ENCODE measurements at regions not wholly inside any gene's neighbourhood (a gene's known extent, or its start where the extent isn't known, plus 50 kb on each side); places are given as distances from the start of the nearest gene placed in this dataset.
"Not testable (repeated sequence)": the region's sequence is repeated elsewhere in the genome, so short reads cannot be mapped to it uniquely, and the experiment has no call there.

GRCh38 chr10:33056828-33057596 is 99.0 kb upstream of the ITGB1 start:
- no peak overlapping the region for H3K4me2 ChIP-seq

GRCh38 chr10:33055625-33056024 is 97.6 kb upstream of the ITGB1 start:
- Histone ChIP-seq H3K4me3 (no peak overlapping the region), H3K36me3 (no peaks in the 10 kb centered on the region), H3K27ac (no peak overlapping the region), H4K20me1 (no peaks in the 10 kb centered on the region), H3K9me3 (peaks cover under 1% of the 10 kb centered on the region; the same call in 1 of the 2 replicates), H3K27me3 (no peaks in the 10 kb centered on the region), H3K4me2 (no peak overlapping the region), H3K9ac (no peak overlapping the region), H3K4me1 (no peaks in the 10 kb centered on the region)
- no peak for TF ChIP-seq Cebpa-rat (IDR thresholded peaks at IDR 0.05)

More at GRCh38 chr10:33056828-33057596, 99.0 kb upstream of the ITGB1 start:
- no peaks in the 10 kb centered on the region for H3K9me3 ChIP-seq
- no peaks in the 10 kb centered on the region for H3K36me3 ChIP-seq
- H3K27me3 ChIP-seq, result no peaks in the 10 kb centered on the region
- no peak overlapping the region for H3K9ac ChIP-seq
- no peak overlapping the region for H3K27ac ChIP-seq
- TF ChIP-seq Cebpa-rat (IDR thresholded peaks at IDR 0.05), result no peak
- no peaks in the 10 kb centered on the region for H4K20me1 ChIP-seq
- H3K4me3 ChIP-seq, result no peak overlapping the region
- H3K4me1 ChIP-seq, result no peaks in the 10 kb centered on the region

GRCh38 chr10:33052915-33053810 is 95.1 kb upstream of the ITGB1 start:
- Histone ChIP-seq H3K4me3 (no peak overlapping the region), H3K4me2 (no peak overlapping the region)

GRCh38 chr10:33052263-33052875 is 94.3 kb upstream of the ITGB1 start:
- no peaks in the 10 kb centered on the region for H3K36me3 ChIP-seq
- H4K20me1 ChIP-seq, result no peaks in the 10 kb centered on the region
- no peak for TF ChIP-seq Cebpa-rat (IDR thresholded peaks at IDR 0.05)
- H3K4me2 ChIP-seq, result no peak overlapping the region
- no peak overlapping the region for H3K27ac ChIP-seq
- H3K4me1 ChIP-seq, result no peaks in the 10 kb centered on the region
- H3K4me3 ChIP-seq, result no peak overlapping the region
- no peaks in the 10 kb centered on the region for H3K27me3 ChIP-seq
- peaks cover 9% of the 10 kb centered on the region; the same call in 1 of the 2 replicates for H3K9me3 ChIP-seq
- H3K9ac ChIP-seq, result no peak overlapping the region

More at GRCh38 chr10:33052915-33053810, 95.1 kb upstream of the ITGB1 start:
- H3K27ac ChIP-seq, result no peak overlapping the region
- TF ChIP-seq Cebpa-rat (IDR thresholded peaks at IDR 0.05), result no peak
- no peak overlapping the region for H3K9ac ChIP-seq
- H3K9me3 ChIP-seq, result peaks cover 9% of the 10 kb centered on the region; the same call in 1 of the 2 replicates
- H3K4me1 ChIP-seq, result no peaks in the 10 kb centered on the region
- H3K36me3 ChIP-seq, result no peaks in the 10 kb centered on the region
- H3K27me3 ChIP-seq, result no peaks in the 10 kb centered on the region
- no peaks in the 10 kb centered on the region for H4K20me1 ChIP-seq

GRCh38 chr10:33049963-33050920 is 92.2 kb upstream of the ITGB1 start:
- not testable (repeated sequence) for H3K9me3 ChIP-seq, H3K4me2 ChIP-seq, H3K9ac ChIP-seq, H4K20me1 ChIP-seq, H3K27ac ChIP-seq, H3K27me3 ChIP-seq, H3K4me3 ChIP-seq, H3K36me3 ChIP-seq, H3K4me1 ChIP-seq

- TF ChIP-seq Cebpa-rat (IDR thresholded peaks at IDR 0.05), result no peak
- H3K27ac ChIP-seq, result no peak overlapping the region
- no peak overlapping the region for H3K4me2 ChIP-seq
These were observed 90.2 kb upstream of the ITGB1 start for GRCh38 chr10:33048223-33048622.

GRCh38 chr10:33047655-33048054 is 89.6 kb upstream of the ITGB1 start:
- H4K20me1 ChIP-seq, result no peaks in the 10 kb centered on the region
- no peak overlapping the region for H3K4me2 ChIP-seq
- H3K27ac ChIP-seq, result no peak overlapping the region
- H3K9ac ChIP-seq, result no peak overlapping the region
- H3K9me3 ChIP-seq, result peaks cover 9% of the 10 kb centered on the region; the same call in 1 of the 2 replicates
- H3K4me3 ChIP-seq, result no peak overlapping the region
- H3K27me3 ChIP-seq, result no peaks in the 10 kb centered on the region
- no peaks in the 10 kb centered on the region for H3K4me1 ChIP-seq
- no peak for TF ChIP-seq Cebpa-rat (IDR thresholded peaks at IDR 0.05)
- H3K36me3 ChIP-seq, result no peaks in the 10 kb centered on the region

More at GRCh38 chr10:33048223-33048622, 90.2 kb upstream of the ITGB1 start:
- no peaks in the 10 kb centered on the region for H3K36me3 ChIP-seq
- H3K4me3 ChIP-seq, result no peak overlapping the region
- peaks cover 9% of the 10 kb centered on the region; the same call in 1 of the 2 replicates for H3K9me3 ChIP-seq
- H3K9ac ChIP-seq, result no peak overlapping the region
- no peaks in the 10 kb centered on the region for H3K4me1 ChIP-seq
- H4K20me1 ChIP-seq, result no peaks in the 10 kb centered on the region
- no peaks in the 10 kb centered on the region for H3K27me3 ChIP-seq

GRCh38 chr10:33046792-33047191 is 88.8 kb upstream of the ITGB1 start:
- Histone ChIP-seq H3K4me3 (no peak overlapping the region), H3K4me2 (no peak overlapping the region), H4K20me1 (no peaks in the 10 kb centered on the region), H3K4me1 (no peaks in the 10 kb centered on the region), H3K27me3 (no peaks in the 10 kb centered on the region), H3K9ac (no peak overlapping the region), H3K36me3 (no peaks in the 10 kb centered on the region), H3K27ac (no peak overlapping the region), H3K9me3 (peaks cover 9% of the 10 kb centered on the region; the same call in 1 of the 2 replicates)
- no peak for TF ChIP-seq Cebpa-rat (IDR thresholded peaks at IDR 0.05)

- no peaks in the 10 kb centered on the region for H4K20me1 ChIP-seq
- no peaks in the 10 kb centered on the region for H3K27me3 ChIP-seq
- no peaks in the 10 kb centered on the region for H3K36me3 ChIP-seq
- H3K4me3 ChIP-seq, result no peak overlapping the region
- H3K4me1 ChIP-seq, result no peaks in the 10 kb centered on the region
- H3K9me3 ChIP-seq, result peaks cover 6% of the 10 kb centered on the region; the same call in 1 of the 2 replicates
- H3K9ac ChIP-seq, result no peak overlapping the region
- TF ChIP-seq Cebpa-rat (IDR thresholded peaks at IDR 0.05), result no peak
- H3K27ac ChIP-seq, result no peak overlapping the region
- H3K4me2 ChIP-seq, result no peak overlapping the region
These were observed 87.4 kb upstream of the ITGB1 start for GRCh38 chr10:33045421-33045820.
